ENCODE measurements at regions not wholly inside any gene's neighbourhood (a gene's known extent, or its start where the extent isn't known, plus 50 kb on each side); places are given as distances from the start of the nearest gene placed in this dataset.

- no peaks in the 10 kb centered on the region for H3K27me3 ChIP-seq (ENCODE audit: control insufficient read depth, insufficient read depth, low read length)
- no peaks in the 10 kb centered on the region for H3K9me3 ChIP-seq (ENCODE audit: control insufficient read depth, insufficient read depth, low read length)
- WGBS (ENCODE audit: insufficient coverage, insufficient read length), result no CpG with 5 or more reads among the region's 6 CpGs
- H3K27ac ChIP-seq (ENCODE audit: low read length), result no peak overlapping the region
- no peak overlapping the region for H3K4me3 ChIP-seq (ENCODE audit: low read length)
- no peaks in the 10 kb centered on the region for H3K36me3 ChIP-seq (ENCODE audit: control insufficient read depth, insufficient read depth, low read length)
- H3K4me1 ChIP-seq (ENCODE audit: control insufficient read depth, insufficient read depth, low read length), result no peaks in the 10 kb centered on the region
- DNase-seq (ENCODE audit: low read depth, low spot score), result no peak
Measured at GRCh38 chr5:97737608-97738007, 554.6 kb upstream of the RIOK2 start.

GRCh38 chr5:97745817-97746216 is 562.8 kb upstream of the RIOK2 start:
- no peaks in the 10 kb centered on the region for H3K36me3 ChIP-seq (ENCODE audit: control insufficient read depth, insufficient read depth, low read length)
- H3K4me3 ChIP-seq (ENCODE audit: low read length), result no peak overlapping the region
- no peak for DNase-seq (ENCODE audit: low read depth, low spot score)
- no peaks in the 10 kb centered on the region for H3K27me3 ChIP-seq (ENCODE audit: control insufficient read depth, insufficient read depth, low read length)
- no peak overlapping the region for H3K27ac ChIP-seq (ENCODE audit: low read length)
- no peaks in the 10 kb centered on the region for H3K9me3 ChIP-seq (ENCODE audit: control insufficient read depth, insufficient read depth, low read length)
- H3K4me1 ChIP-seq (ENCODE audit: control insufficient read depth, insufficient read depth, low read length), result no peaks in the 10 kb centered on the region
- WGBS (ENCODE audit: insufficient coverage, insufficient read length), result no CpG with 5 or more reads among the region's 4 CpGs

- Histone ChIP-seq H3K27me3 (ENCODE audit: control insufficient read depth, insufficient read depth, low read length) (no peaks in the 10 kb centered on the region), H3K9me3 (ENCODE audit: control insufficient read depth, insufficient read depth, low read length) (no peaks in the 10 kb centered on the region), H3K4me3 (ENCODE audit: low read length) (no peak overlapping the region), H3K4me1 (ENCODE audit: control insufficient read depth, insufficient read depth, low read length) (no peaks in the 10 kb centered on the region), H3K36me3 (ENCODE audit: control insufficient read depth, insufficient read depth, low read length) (no peaks in the 10 kb centered on the region), H3K27ac (ENCODE audit: low read length) (no peak overlapping the region)
- no peak for DNase-seq (ENCODE audit: low read depth, low spot score)
- no CpG with 5 or more reads among the region's 2 CpGs for WGBS (ENCODE audit: insufficient coverage, insufficient read length)
Measured at GRCh38 chr5:97750576-97750975, 567.5 kb upstream of the RIOK2 start.

GRCh38 chr5:97751540-97751939 is 568.5 kb upstream of the RIOK2 start:
- Histone ChIP-seq H3K27me3 (ENCODE audit: control insufficient read depth, insufficient read depth, low read length) (no peaks in the 10 kb centered on the region), H3K27ac (ENCODE audit: low read length) (no peak overlapping the region), H3K36me3 (ENCODE audit: control insufficient read depth, insufficient read depth, low read length) (no peaks in the 10 kb centered on the region), H3K4me1 (ENCODE audit: control insufficient read depth, insufficient read depth, low read length) (no peaks in the 10 kb centered on the region), H3K4me3 (ENCODE audit: low read length) (no peak overlapping the region), H3K9me3 (ENCODE audit: control insufficient read depth, insufficient read depth, low read length) (no peaks in the 10 kb centered on the region)
- no CpG with 5 or more reads among the region's 1 CpG for WGBS (ENCODE audit: insufficient coverage, insufficient read length)
- no peak for DNase-seq (ENCODE audit: low read depth, low spot score)

- Histone ChIP-seq H3K4me1 (ENCODE audit: control insufficient read depth, insufficient read depth, low read length) (no peaks in the 10 kb centered on the region), H3K9me3 (ENCODE audit: control insufficient read depth, insufficient read depth, low read length) (no peaks in the 10 kb centered on the region), H3K27ac (ENCODE audit: low read length) (no peak overlapping the region), H3K36me3 (ENCODE audit: control insufficient read depth, insufficient read depth, low read length) (no peaks in the 10 kb centered on the region), H3K27me3 (ENCODE audit: control insufficient read depth, insufficient read depth, low read length) (no peaks in the 10 kb centered on the region), H3K4me3 (ENCODE audit: low read length) (no peak overlapping the region)
- no peak for DNase-seq (ENCODE audit: low read depth, low spot score)
Measured at GRCh38 chr5:97752871-97753270, 569.8 kb upstream of the RIOK2 start.

- Histone ChIP-seq H3K4me3 (ENCODE audit: low read length) (no peak overlapping the region), H3K27me3 (ENCODE audit: control insufficient read depth, insufficient read depth, low read length) (no peaks in the 10 kb centered on the region), H3K27ac (ENCODE audit: low read length) (no peak overlapping the region), H3K9me3 (ENCODE audit: control insufficient read depth, insufficient read depth, low read length) (no peaks in the 10 kb centered on the region), H3K36me3 (ENCODE audit: control insufficient read depth, insufficient read depth, low read length) (no peaks in the 10 kb centered on the region), H3K4me1 (ENCODE audit: control insufficient read depth, insufficient read depth, low read length) (no peaks in the 10 kb centered on the region)
- DNase-seq (ENCODE audit: low read depth, low spot score), result no peak
Measured at GRCh38 chr5:97762483-97762882, 579.4 kb upstream of the RIOK2 start.

GRCh38 chr5:97764700-97765099 is 581.7 kb upstream of the RIOK2 start:
- H3K36me3 ChIP-seq (ENCODE audit: control insufficient read depth, insufficient read depth, low read length), result no peaks in the 10 kb centered on the region
- H3K9me3 ChIP-seq (ENCODE audit: control insufficient read depth, insufficient read depth, low read length), result no peaks in the 10 kb centered on the region
- no peak for DNase-seq (ENCODE audit: low read depth, low spot score)
- no peaks in the 10 kb centered on the region for H3K4me1 ChIP-seq (ENCODE audit: control insufficient read depth, insufficient read depth, low read length)
- no peak overlapping the region for H3K27ac ChIP-seq (ENCODE audit: low read length)
- H3K4me3 ChIP-seq (ENCODE audit: low read length), result no peak overlapping the region
- no CpG with 5 or more reads among the region's 3 CpGs for WGBS (ENCODE audit: insufficient coverage, insufficient read length)
- no peaks in the 10 kb centered on the region for H3K27me3 ChIP-seq (ENCODE audit: control insufficient read depth, insufficient read depth, low read length)

- no peak for DNase-seq (ENCODE audit: low read depth, low spot score)
- H3K4me1 ChIP-seq (ENCODE audit: control insufficient read depth, insufficient read depth, low read length), result no peaks in the 10 kb centered on the region
- WGBS (ENCODE audit: insufficient coverage, insufficient read length), result no CpG with 5 or more reads among the region's 2 CpGs
- H3K36me3 ChIP-seq (ENCODE audit: control insufficient read depth, insufficient read depth, low read length), result no peaks in the 10 kb centered on the region
- H3K27ac ChIP-seq (ENCODE audit: low read length), result no peak overlapping the region
- H3K27me3 ChIP-seq (ENCODE audit: control insufficient read depth, insufficient read depth, low read length), result no peaks in the 10 kb centered on the region
- no peaks in the 10 kb centered on the region for H3K9me3 ChIP-seq (ENCODE audit: control insufficient read depth, insufficient read depth, low read length)
- H3K4me3 ChIP-seq (ENCODE audit: low read length), result no peak overlapping the region
Measured at GRCh38 chr5:97778451-97778850, 595.4 kb upstream of the RIOK2 start.

GRCh38 chr5:97788369-97788768 is 605.3 kb upstream of the RIOK2 start:
- Histone ChIP-seq H3K27ac (ENCODE audit: low read length) (no peak overlapping the region), H3K36me3 (ENCODE audit: control insufficient read depth, insufficient read depth, low read length) (no peaks in the 10 kb centered on the region), H3K4me3 (ENCODE audit: low read length) (no peak overlapping the region), H3K27me3 (ENCODE audit: control insufficient read depth, insufficient read depth, low read length) (no peaks in the 10 kb centered on the region), H3K4me1 (ENCODE audit: control insufficient read depth, insufficient read depth, low read length) (no peaks in the 10 kb centered on the region), H3K9me3 (ENCODE audit: control insufficient read depth, insufficient read depth, low read length) (no peaks in the 10 kb centered on the region)
- no CpG with 5 or more reads among the region's 1 CpG for WGBS (ENCODE audit: insufficient coverage, insufficient read length)
- no peak for DNase-seq (ENCODE audit: low read depth, low spot score)

GRCh38 chr5:97797994-97798451 is 615.0 kb upstream of the RIOK2 start:
- Histone ChIP-seq H3K36me3 (ENCODE audit: control insufficient read depth, insufficient read depth, low read length) (no peaks in the 10 kb centered on the region), H3K9me3 (ENCODE audit: control insufficient read depth, insufficient read depth, low read length) (no peaks in the 10 kb centered on the region), H3K27me3 (ENCODE audit: control insufficient read depth, insufficient read depth, low read length) (no peaks in the 10 kb centered on the region), H3K4me1 (ENCODE audit: control insufficient read depth, insufficient read depth, low read length) (no peaks in the 10 kb centered on the region), H3K4me3 (ENCODE audit: low read length) (no peak overlapping the region), H3K27ac (ENCODE audit: low read length) (no peak overlapping the region)
- WGBS (ENCODE audit: insufficient coverage, insufficient read length), result no CpG with 5 or more reads among the region's 1 CpG
- no peak for DNase-seq (ENCODE audit: low read depth, low spot score)

GRCh38 chr5:97801461-97801860 is 618.4 kb upstream of the RIOK2 start:
- no peak for DNase-seq (ENCODE audit: low read depth, low spot score)
- no peak overlapping the region for H3K4me3 ChIP-seq (ENCODE audit: low read length)
- H3K4me1 ChIP-seq (ENCODE audit: control insufficient read depth, insufficient read depth, low read length), result no peaks in the 10 kb centered on the region
- H3K9me3 ChIP-seq (ENCODE audit: control insufficient read depth, insufficient read depth, low read length), result no peaks in the 10 kb centered on the region; the same call in 1 of the 2 replicates
- no peaks in the 10 kb centered on the region for H3K36me3 ChIP-seq (ENCODE audit: control insufficient read depth, insufficient read depth, low read length)
- H3K27me3 ChIP-seq (ENCODE audit: control insufficient read depth, insufficient read depth, low read length), result no peaks in the 10 kb centered on the region
- H3K27ac ChIP-seq (ENCODE audit: low read length), result no peak overlapping the region
